HEK293 (cell line): ENCODE measurements at regions not wholly inside any gene's neighbourhood (a gene's known extent, or its start where the extent isn't known, plus 50 kb on each side); places are given as distances from the start of the nearest gene placed in this dataset.

Experiments used
- MYNN ChIP-seq: fragments of 450-650 bp; formaldehyde crosslinking; IDR thresholded peaks from 2 replicates; pipeline ENCODE4 v1.5.1; 2016; ENCODE audit warnings: missing biosample characterization, missing genetic modification characterization, borderline replicate concordance
- RBAK ChIP-seq: fragments of 450-650 bp; formaldehyde crosslinking; IDR thresholded peaks from 2 replicates; pipeline ENCODE4 v1.5.1; 2016; ENCODE audit warnings: missing biosample characterization, missing genetic modification characterization
- ZBTB11 ChIP-seq: fragments of 450-650 bp; formaldehyde crosslinking; conservative IDR thresholded peaks from 2 replicates; pipeline ENCODE4 v1.5.1; 2016; ENCODE audit warnings: low read depth, missing biosample characterization, missing genetic modification characterization

DNA sequence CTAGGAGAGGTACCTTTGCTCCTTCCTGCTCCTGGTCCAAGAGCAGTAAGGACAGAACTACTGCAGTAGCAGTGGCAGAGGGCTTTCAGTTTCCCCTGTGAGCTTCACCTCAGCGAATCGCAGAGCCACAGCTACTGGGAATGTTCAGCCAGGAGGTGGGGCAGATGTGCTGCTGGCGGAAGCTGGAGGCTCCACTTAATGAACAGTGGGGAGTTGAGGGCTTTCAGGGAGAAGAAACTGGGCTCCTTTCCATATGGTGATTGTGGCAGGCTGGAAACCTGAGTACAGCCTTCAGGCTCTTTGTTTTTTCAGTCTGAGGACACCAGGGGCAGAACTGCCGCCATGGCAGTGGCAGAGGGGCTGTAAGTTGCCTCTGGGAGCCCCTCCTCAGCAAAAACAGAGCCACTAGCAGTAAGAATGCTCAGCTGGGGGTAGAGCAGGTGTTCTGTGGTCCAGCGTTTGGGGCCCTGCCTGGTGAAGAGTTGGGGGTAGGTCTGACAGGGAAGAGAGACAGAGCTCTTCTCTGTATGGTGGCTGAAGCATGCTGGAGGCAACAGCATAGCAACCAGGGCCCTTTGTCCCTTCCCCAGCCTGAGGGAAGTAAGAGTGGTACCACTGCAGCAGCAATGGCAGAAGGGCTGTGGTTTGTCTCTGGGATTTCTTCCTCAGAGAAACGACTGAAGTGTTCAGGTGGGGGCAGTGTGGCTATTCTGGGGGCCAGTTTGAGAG, 106.0 kb upstream of the GRXCR1 start:
- TF ChIP-seq RBAK (tag by site-specific recombination) (no peak), MYNN (tag by site-specific recombination) (no peak), ZBTB11 (tag by site-specific recombination) (no peak)
